Tibial nerve (tissue), 4 donors: ENCODE measurements at regions not wholly inside any gene's neighbourhood (a gene's known extent, or its start where the extent isn't known, plus 50 kb on each side); places are given as distances from the start of the nearest gene placed in this dataset.

Experiments
- DNase-seq, 2 donors: peaks; one replicate each; pipeline ENCODE4 v3.0.0-alpha.2; 2019; ENCODE audit warnings: low spot score in 2 of 2
- H3K27ac ChIP-seq, 4 donors: fragments of 200-600 bp; sonication (generic) in 3 of 4; one replicate each; pipeline ENCODE4 v1.5.1; 2017 to 2019; ENCODE audit warnings: mild to moderate bottlenecking in 1 of 4
- H3K27me3 ChIP-seq, 2 donors: fragments of 200-600 bp; sonication (generic) in 1 of 2; one replicate each; pipeline versions ENCODE4 v1.5.1 to v1.6.0; 2017 to 2019
- H3K36me3 ChIP-seq, 3 donors: fragments of 200-600 bp; sonication (generic); one replicate each; pipeline ENCODE4 v1.5.1; 2018 to 2019
- H3K4me1 ChIP-seq, 4 donors: fragments of 200-600 bp; sonication (generic) in 3 of 4; one replicate each; pipeline ENCODE4 v1.5.1; 2017 to 2019
- H3K4me3 ChIP-seq, 4 donors: fragments of 200-600 bp; sonication (generic) in 3 of 4; one replicate each; pipeline ENCODE4 v1.5.1; 2017 to 2019; ENCODE audit warnings: mild to moderate bottlenecking in 1 of 4, moderate library complexity in 1 of 4
- H3K9me3 ChIP-seq, 4 donors: fragments of 200-600 bp; sonication (generic) in 3 of 4; one replicate each; pipeline ENCODE4 v1.5.1; 2017 to 2019
- CTCF ChIP-seq, 5 experiments: fragments of 200-600 bp in 3 of 5; fragments of 450-650 bp in 2 of 5; sonication (generic) in 3 of 5; IDR thresholded peaks; one replicate each; pipeline ENCODE4 v1.5.1; 2016 to 2019; ENCODE audit warnings: antibody characterized with exemption in 5 of 5, mild to moderate bottlenecking in 3 of 5, moderate library complexity in 2 of 5
- EP300 ChIP-seq, 2 donors: sonication (generic); formaldehyde crosslinking; IDR thresholded peaks; one replicate each; pipeline ENCODE4 v1.6.1; 2017; ENCODE audit warnings: antibody characterized with exemption in 2 of 2, mild to moderate bottlenecking in 1 of 2
- POLR2A ChIP-seq, 2 donors: fragments of 450-650 bp; IDR thresholded peaks; one replicate each; pipeline ENCODE4 v1.6.1; 2017; ENCODE audit warnings: antibody characterized with exemption in 2 of 2, mild to moderate bottlenecking in 2 of 2, moderate library complexity in 2 of 2
- WGBS, 2 donors: methylation state at CpG; one replicate each; pipeline ENCODE4 v1.1.5; 2018; 5-methylcytosine and 5-hydroxymethylcytosine counted together

- no peak for DNase-seq
- Histone ChIP-seq H3K9me3 (no peaks in the 10 kb centered on the region), H3K36me3 (no peaks in the 10 kb centered on the region), H3K4me3 (no peak overlapping the region), H3K27ac (no peak overlapping the region), H3K27me3 (no peaks in the 10 kb centered on the region), H3K4me1 (no peaks in the 10 kb centered on the region)
- TF ChIP-seq CTCF (IDR thresholded peaks at IDR 0.05) (no peak), EP300 (IDR thresholded peaks at IDR 0.05) (no peak), POLR2A (IDR thresholded peaks at IDR 0.05) (no peak)
- 94% methylated on average over 5 of the region's 6 CpGs; no CpG with 5 or more reads in 1 of the 2 donors for WGBS, 2 donors
Measured at GRCh38 chrY:15468091-15468490, 943.8 kb downstream of the NLGN4Y start.

- Histone ChIP-seq H3K4me1 (no peaks in the 10 kb centered on the region), H3K4me3 (no peak overlapping the region), H3K9me3 (no peaks in the 10 kb centered on the region), H3K27me3 (no peaks in the 10 kb centered on the region), H3K36me3 (no peaks in the 10 kb centered on the region), H3K27ac (no peak overlapping the region)
- WGBS, 2 donors: 45% methylated on average over 1 of the region's 1 CpG; no CpG with 5 or more reads in 1 of the 2 donors
- TF ChIP-seq POLR2A (IDR thresholded peaks at IDR 0.05) (no peak), EP300 (IDR thresholded peaks at IDR 0.05) (no peak), CTCF (IDR thresholded peaks at IDR 0.05) (no peak)
- DNase-seq: no peak
Measured at GRCh38 chrY:15471371-15471770, 947.0 kb downstream of the NLGN4Y start.

GRCh38 chrY:15478348-15478963, 954.1 kb downstream of the NLGN4Y start:
- H3K4me3 ChIP-seq: no peak overlapping the region
- TF ChIP-seq POLR2A (IDR thresholded peaks at IDR 0.05) (no peak), CTCF (IDR thresholded peaks at IDR 0.05) (no peak), EP300 (IDR thresholded peaks at IDR 0.05) (no peak)

GRCh38 chrY:15500536-15500935, 976.2 kb downstream of the NLGN4Y start:
- WGBS, 2 donors: 96% methylated on average over 4 of the region's 4 CpGs; no CpG with 5 or more reads in 1 of the 2 donors
- no peak overlapping the region for H3K27ac ChIP-seq
- no peaks in the 10 kb centered on the region for H3K9me3 ChIP-seq
- H3K36me3 ChIP-seq: no peaks in the 10 kb centered on the region
- no peak for DNase-seq
- H3K4me1 ChIP-seq: no peaks in the 10 kb centered on the region
- H3K4me3 ChIP-seq: no peak overlapping the region
- TF ChIP-seq EP300 (IDR thresholded peaks at IDR 0.05) (no peak), POLR2A (IDR thresholded peaks at IDR 0.05) (no peak), CTCF (IDR thresholded peaks at IDR 0.05) (no peak)
- H3K27me3 ChIP-seq: no peaks in the 10 kb centered on the region

More at GRCh38 chrY:15478348-15478963, 954.1 kb downstream of the NLGN4Y start:
- H3K36me3 ChIP-seq: no peaks in the 10 kb centered on the region
- H3K27ac ChIP-seq: no peak overlapping the region
- no peaks in the 10 kb centered on the region for H3K27me3 ChIP-seq
- no peaks in the 10 kb centered on the region for H3K9me3 ChIP-seq
- no peak for DNase-seq
- no peaks in the 10 kb centered on the region for H3K4me1 ChIP-seq
- 87% methylated on average over 3 of the region's 5 CpGs; no CpG with 5 or more reads in 1 of the 2 donors for WGBS, 2 donors

- H3K27ac ChIP-seq: no peak overlapping the region
- H3K27me3 ChIP-seq: no peaks in the 10 kb centered on the region
- no peak for DNase-seq
- 88% methylated on average over 2 of the region's 2 CpGs; no CpG with 5 or more reads in 1 of the 2 donors for WGBS, 2 donors
- no peaks in the 10 kb centered on the region for H3K36me3 ChIP-seq
- no peak overlapping the region for H3K4me3 ChIP-seq
- TF ChIP-seq POLR2A (IDR thresholded peaks at IDR 0.05): no peak
- TF ChIP-seq CTCF (IDR thresholded peaks at IDR 0.05): no peak
- TF ChIP-seq EP300 (IDR thresholded peaks at IDR 0.05): no peak
- no peaks in the 10 kb centered on the region for H3K4me1 ChIP-seq
- H3K9me3 ChIP-seq: no peaks in the 10 kb centered on the region
Measured at GRCh38 chrY:15501181-15501580, 976.9 kb downstream of the NLGN4Y start.
